Uterus (tissue), 2 donors: ENCODE measurements at regions not wholly inside any gene's neighbourhood (a gene's known extent, or its start where the extent isn't known, plus 50 kb on each side); places are given as distances from the start of the nearest gene placed in this dataset.
"Not testable (repeated sequence)": the region's sequence is repeated elsewhere in the genome, so short reads cannot be mapped to it uniquely, and the experiment has no call there.

ENCODE experiments used
- POLR2A ChIP-seq, 2 donors: fragments of 450-650 bp; IDR thresholded peaks; one replicate each; pipeline ENCODE4 v1.6.1; 2016; ENCODE audit warnings: antibody characterized with exemption in 2 of 2, mild to moderate bottlenecking in 1 of 2, moderate library complexity in 1 of 2
- TF ChIP-seq, protein P1 (sequence below), 4 experiments: fragments of 200-600 bp in 2 of 4; fragments of 450-650 bp in 2 of 4; sonication (generic) in 2 of 4; IDR thresholded peaks; one replicate each; pipeline ENCODE4 v1.5.1; 2016 to 2019; ENCODE audit warnings: antibody characterized with exemption in 4 of 4, mild to moderate bottlenecking in 2 of 4, moderate library complexity in 1 of 4

DNA sequence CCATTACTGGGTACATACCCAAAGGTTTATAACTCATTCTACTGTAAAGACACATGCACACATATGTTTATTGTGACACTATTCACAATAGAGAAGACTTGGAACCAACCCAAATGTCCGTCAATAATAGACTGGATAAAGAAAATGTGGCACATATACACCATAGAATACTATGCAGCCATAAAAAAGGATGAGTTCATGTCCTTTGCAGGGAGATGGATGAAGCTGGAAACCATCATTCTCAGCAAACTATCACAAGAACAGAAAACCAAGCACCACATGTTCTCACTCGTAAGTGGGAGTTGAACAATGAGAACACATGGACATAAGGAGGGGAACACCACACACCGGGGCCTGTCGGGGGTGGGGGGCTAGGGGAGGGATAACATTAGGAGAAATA, 196.9 kb upstream of the CAND1 start:
- TF ChIP-seq POLR2A (IDR thresholded peaks at IDR 0.05), result not testable (repeated sequence)
- TF ChIP-seq, protein P1, sequence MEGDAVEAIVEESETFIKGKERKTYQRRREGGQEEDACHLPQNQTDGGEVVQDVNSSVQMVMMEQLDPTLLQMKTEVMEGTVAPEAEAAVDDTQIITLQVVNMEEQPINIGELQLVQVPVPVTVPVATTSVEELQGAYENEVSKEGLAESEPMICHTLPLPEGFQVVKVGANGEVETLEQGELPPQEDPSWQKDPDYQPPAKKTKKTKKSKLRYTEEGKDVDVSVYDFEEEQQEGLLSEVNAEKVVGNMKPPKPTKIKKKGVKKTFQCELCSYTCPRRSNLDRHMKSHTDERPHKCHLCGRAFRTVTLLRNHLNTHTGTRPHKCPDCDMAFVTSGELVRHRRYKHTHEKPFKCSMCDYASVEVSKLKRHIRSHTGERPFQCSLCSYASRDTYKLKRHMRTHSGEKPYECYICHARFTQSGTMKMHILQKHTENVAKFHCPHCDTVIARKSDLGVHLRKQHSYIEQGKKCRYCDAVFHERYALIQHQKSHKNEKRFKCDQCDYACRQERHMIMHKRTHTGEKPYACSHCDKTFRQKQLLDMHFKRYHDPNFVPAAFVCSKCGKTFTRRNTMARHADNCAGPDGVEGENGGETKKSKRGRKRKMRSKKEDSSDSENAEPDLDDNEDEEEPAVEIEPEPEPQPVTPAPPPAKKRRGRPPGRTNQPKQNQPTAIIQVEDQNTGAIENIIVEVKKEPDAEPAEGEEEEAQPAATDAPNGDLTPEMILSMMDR (IDR thresholded peaks at IDR 0.05), result not testable (repeated sequence)
